Fibroblast of skin of scalp (primary cell): ENCODE measurements at regions not wholly inside any gene's neighbourhood (a gene's known extent, or its start where the extent isn't known, plus 50 kb on each side); places are given as distances from the start of the nearest gene placed in this dataset.

Experiments
- DNase-seq: peaks from one replicate; pipeline ENCODE4 v3.0.0-alpha.2; 2013

GRCh38 chr17:77491921-77492445 is 351.2 kb downstream of the SEC14L1 start:
- DNase-seq = no peak

- DNase-seq = no peak
These were observed 351.9 kb downstream of the SEC14L1 start for GRCh38 chr17:77492446-77493237.

- no peak for DNase-seq
These were observed 352.6 kb downstream of the SEC14L1 start for GRCh38 chr17:77493238-77493820.

- no peak for DNase-seq
These were observed 353.3 kb downstream of the SEC14L1 start for GRCh38 chr17:77493901-77494663.

- DNase-seq = peak; percentile 82
These were observed 354.1 kb downstream of the SEC14L1 start for GRCh38 chr17:77494664-77495435.

GRCh38 chr17:77495575-77495974 is 354.8 kb downstream of the SEC14L1 start:
- no peak for DNase-seq

- DNase-seq = no peak
These were observed 355.6 kb downstream of the SEC14L1 start for GRCh38 chr17:77496401-77496801.

GRCh38 chr17:77496831-77497577 is 356.2 kb downstream of the SEC14L1 start:
- DNase-seq = no peak

- DNase-seq = no peak
These were observed 356.8 kb downstream of the SEC14L1 start for GRCh38 chr17:77497578-77497934.

- no peak for DNase-seq
These were observed 357.4 kb downstream of the SEC14L1 start for GRCh38 chr17:77498091-77498741.

GRCh38 chr17:77498791-77499698 is 358.3 kb downstream of the SEC14L1 start:
- DNase-seq = no peak

GRCh38 chr17:77499699-77500435 is 359.1 kb downstream of the SEC14L1 start:
- no peak for DNase-seq

- DNase-seq = peak; percentile 34
These were observed 360.4 kb downstream of the SEC14L1 start for GRCh38 chr17:77501101-77501566.

GRCh38 chr17:77501751-77502625 is 361.2 kb downstream of the SEC14L1 start:
- no peak for DNase-seq

- no peak for DNase-seq
These were observed 362.0 kb downstream of the SEC14L1 start for GRCh38 chr17:77502626-77503292.

- no peak for DNase-seq
These were observed 362.5 kb downstream of the SEC14L1 start for GRCh38 chr17:77503293-77503655.

- DNase-seq = no peak
These were observed 363.3 kb downstream of the SEC14L1 start for GRCh38 chr17:77503916-77504651.
